NCI-H1048 (cell line): ENCODE measurements at regions not wholly inside any gene's neighbourhood (a gene's known extent, or its start where the extent isn't known, plus 50 kb on each side); places are given as distances from the start of the nearest gene placed in this dataset.

Experiments
- DNase-seq: peaks from one replicate; lab custom pipeline; 2025; lab: John Stamatoyannopoulos, UW

- no peak for DNase-seq
Measured at GRCh38 chr18:59960272-59960671, 60.5 kb downstream of the PMAIP1 start.

DNA sequence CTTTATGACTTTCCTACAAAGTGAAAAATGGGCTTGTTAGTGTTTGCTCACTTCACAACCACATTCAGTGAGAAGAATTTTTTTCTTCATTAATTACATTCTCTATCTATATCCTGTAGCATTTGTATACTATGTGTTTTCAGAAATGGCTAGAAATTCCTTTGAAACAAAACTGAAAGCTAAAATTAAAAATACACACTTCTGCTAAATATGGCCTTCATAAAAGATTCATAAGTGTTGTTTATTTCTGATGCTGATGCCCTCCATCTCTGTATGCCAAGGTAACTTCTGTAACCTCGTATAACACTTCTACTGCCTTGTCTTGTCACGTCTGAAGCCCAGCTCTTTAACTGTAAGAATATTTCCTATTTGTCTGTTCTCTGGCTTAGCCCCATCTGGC lies 59.8 kb downstream of the PMAIP1 start:
- no peak for DNase-seq

DNA sequence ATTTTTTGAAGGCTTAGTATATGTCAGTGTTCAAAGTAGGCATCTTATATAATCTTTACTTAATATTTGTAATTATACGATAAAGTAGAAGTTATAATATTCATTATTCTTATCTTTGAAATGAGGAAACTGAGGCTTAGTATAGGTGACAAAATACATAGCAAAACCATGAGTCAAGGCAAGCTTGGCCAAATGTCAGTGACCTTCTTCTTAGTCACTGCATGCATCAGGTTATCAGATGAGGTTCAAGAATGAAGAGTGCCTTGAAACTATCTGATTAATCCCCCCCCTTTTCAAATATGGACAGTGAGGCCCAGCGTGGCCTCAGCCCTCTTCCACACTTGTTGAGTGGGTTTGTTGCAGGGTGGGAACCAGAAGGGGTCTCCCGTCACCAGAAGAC lies 59.3 kb downstream of the PMAIP1 start:
- DNase-seq = no peak

- peak; percentile 35 for DNase-seq
Measured at GRCh38 chr18:59957957-59958356, 58.2 kb downstream of the PMAIP1 start.

DNA sequence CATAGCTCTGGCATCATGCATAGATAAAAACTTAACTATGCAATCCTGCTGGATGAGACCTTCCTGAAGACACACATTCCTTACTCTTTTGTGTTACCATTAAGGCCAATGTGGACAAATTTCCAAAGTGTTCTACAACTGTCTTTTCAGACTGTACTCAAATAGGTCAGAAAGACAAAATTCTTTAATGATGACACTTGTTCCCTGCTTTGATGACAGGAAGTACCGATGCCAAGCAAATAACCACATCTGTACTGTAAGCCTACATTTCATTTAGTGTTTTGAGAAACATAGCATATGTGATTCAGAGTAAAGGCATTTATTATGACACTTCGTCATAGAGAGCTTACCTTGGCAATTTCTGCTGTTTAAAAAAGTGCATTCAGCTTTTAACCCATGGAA lies 55.0 kb downstream of the PMAIP1 start:
- DNase-seq = no peak

GRCh38 chr18:59954241-59954640 lies 54.4 kb downstream of the PMAIP1 start:
- no peak for DNase-seq
